HUES64 (cell line): ENCODE measurements at regions not wholly inside any gene's neighbourhood (a gene's known extent, or its start where the extent isn't known, plus 50 kb on each side); places are given as distances from the start of the nearest gene placed in this dataset.

Source experiments
- H3K27ac ChIP-seq: 2 replicates; pipeline ENCODE4 v1.7.0; 2013; ENCODE audit warnings: low read depth, low read length, inconsistent platforms
- H3K27me3 ChIP-seq: 2 replicates; pipeline ENCODE4 v1.6.1; 2013; ENCODE audit warnings: mild to moderate bottlenecking, low read length; ENCODE audit not compliant: insufficient read depth
- H3K36me3 ChIP-seq: 2 replicates; pipeline ENCODE4 v1.6.1; 2013; ENCODE audit warnings: mild to moderate bottlenecking, low read length; ENCODE audit not compliant: insufficient read depth
- H3K4me1 ChIP-seq: 2 replicates; pipeline ENCODE4 v1.6.1; 2013; ENCODE audit warnings: mild to moderate bottlenecking, low read length, moderate library complexity; ENCODE audit not compliant: insufficient read depth
- H3K4me3 ChIP-seq: 2 replicates; pipeline ENCODE4 v1.5.1; 2013; ENCODE audit warnings: mild to moderate bottlenecking, low read length, moderate library complexity
- H3K9ac ChIP-seq: 2 replicates; pipeline ENCODE4 v1.6.1; 2013; ENCODE audit warnings: mild to moderate bottlenecking, low read depth, low read length
- H3K9me3 ChIP-seq: 2 replicates; pipeline ENCODE4 v1.6.1; 2013; ENCODE audit warnings: low read depth, low read length; ENCODE audit not compliant: insufficient read depth
- WGBS: fragments of 150-250, 120-280 bp; methylation state at CpG from one replicate; pipeline ENCODE4 v1.1.7; 2013; ENCODE audit warnings: missing lambda C conversion rate; 5-methylcytosine and 5-hydroxymethylcytosine counted together

DNA sequence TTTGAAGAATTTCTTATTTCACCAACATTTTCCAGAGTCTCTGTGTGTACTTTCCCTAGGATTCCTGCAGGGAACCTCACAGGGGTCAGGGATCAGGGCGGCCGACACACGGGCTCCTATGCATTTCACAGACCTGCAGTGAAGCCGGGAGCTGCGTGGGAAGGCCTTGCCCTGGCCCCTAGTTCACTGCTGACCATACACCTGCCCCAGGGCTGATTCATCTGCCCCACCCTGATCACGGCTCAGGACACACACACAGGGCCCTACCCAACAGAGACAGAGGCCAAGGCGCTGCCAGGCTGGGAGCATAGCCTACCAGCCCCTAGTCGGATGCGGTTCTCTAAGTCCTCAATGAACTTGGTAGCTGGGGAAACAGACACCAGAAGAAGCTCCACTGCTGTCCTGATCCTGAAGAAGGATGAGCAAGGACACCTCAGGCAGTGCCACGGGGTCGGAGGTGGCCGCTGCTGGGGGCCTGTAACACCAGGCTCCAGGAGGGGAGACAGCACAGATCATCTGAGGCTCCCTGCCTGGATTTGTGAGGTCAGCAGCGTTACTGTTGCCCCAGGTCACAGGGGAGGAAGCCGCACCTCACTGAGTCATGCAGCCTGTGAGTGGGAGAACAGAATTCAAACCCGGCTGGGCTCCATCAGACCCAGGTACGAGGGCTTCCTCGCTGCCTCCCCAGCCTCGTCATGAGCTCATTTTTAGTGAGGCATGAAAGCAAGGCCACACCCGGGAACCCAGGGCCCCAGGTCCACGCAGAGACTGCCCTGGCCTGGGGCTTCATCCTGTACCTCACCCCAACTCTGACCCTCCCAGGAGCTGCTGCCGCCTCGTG is 278.8 kb upstream of the PPP2R2D start:
- Histone ChIP-seq H3K4me1 (no peaks in the 10 kb centered on the region), H3K9me3 (no peaks in the 10 kb centered on the region), H3K4me3 (no peak overlapping the region), H3K27me3 (no peaks in the 10 kb centered on the region), H3K36me3 (no peaks in the 10 kb centered on the region), H3K9ac (no peak overlapping the region), H3K27ac (no peak overlapping the region)
- WGBS: 85% methylated on average over 22 of the region's 22 CpGs

DNA sequence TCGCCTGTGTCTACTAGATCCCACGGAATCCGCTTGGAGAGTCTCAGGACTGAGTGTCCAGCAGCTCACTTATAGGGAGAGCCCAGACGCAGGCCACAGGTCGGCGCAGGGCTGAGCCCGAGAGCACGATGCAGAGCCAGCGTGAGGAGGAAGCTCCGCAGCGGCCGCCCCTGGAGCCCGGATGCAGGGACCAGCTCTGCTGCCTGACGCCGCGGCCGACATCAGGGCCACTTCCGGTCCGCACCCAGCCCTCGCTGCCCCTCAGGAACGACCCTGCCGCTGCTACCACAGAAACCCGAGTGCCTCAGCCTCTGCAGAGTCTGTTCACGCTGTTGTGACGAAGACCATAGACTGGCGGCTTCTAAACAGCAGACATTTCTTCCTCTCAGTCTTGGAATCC is 275.8 kb upstream of the PPP2R2D start:
- Histone ChIP-seq H3K27me3 (no peaks in the 10 kb centered on the region), H3K9ac (no peak overlapping the region), H3K4me3 (no peak overlapping the region), H3K36me3 (no peaks in the 10 kb centered on the region), H3K4me1 (no peaks in the 10 kb centered on the region), H3K27ac (no peak overlapping the region), H3K9me3 (0 out of 2 replicates have a peak, but pooled peaks cover 2% of the 10 kb centered on the region)
- 91% methylated on average over 26 of the region's 26 CpGs for WGBS

DNA sequence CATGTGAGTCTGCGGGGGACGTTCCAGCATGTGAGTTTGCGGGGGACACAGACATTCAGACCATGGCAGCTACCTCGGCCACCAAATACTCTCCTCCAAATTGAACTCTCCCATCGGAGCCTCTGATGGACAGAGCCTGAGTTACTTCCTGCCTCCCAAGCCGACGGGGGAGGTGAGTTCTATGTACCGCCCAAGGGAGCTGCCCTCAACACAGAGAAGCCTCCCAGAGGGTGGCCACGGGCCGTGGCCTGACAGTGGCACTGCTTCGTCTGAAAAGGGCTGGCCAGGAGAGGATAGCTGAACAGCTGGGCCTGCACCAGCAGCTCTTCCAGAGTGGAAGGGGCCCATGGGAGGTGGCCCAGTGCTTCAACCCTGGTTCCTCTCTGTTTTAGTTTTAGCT is 274.5 kb upstream of the PPP2R2D start:
- no peak overlapping the region for H3K27ac ChIP-seq
- H3K27me3 ChIP-seq: no peaks in the 10 kb centered on the region
- 84% methylated on average over 11 of the region's 11 CpGs for WGBS
- 0 out of 2 replicates have a peak, but pooled peaks cover 2% of the 10 kb centered on the region for H3K9me3 ChIP-seq
- H3K4me1 ChIP-seq: no peaks in the 10 kb centered on the region
- no peak overlapping the region for H3K4me3 ChIP-seq
- no peaks in the 10 kb centered on the region for H3K36me3 ChIP-seq
- no peak overlapping the region for H3K9ac ChIP-seq

DNA sequence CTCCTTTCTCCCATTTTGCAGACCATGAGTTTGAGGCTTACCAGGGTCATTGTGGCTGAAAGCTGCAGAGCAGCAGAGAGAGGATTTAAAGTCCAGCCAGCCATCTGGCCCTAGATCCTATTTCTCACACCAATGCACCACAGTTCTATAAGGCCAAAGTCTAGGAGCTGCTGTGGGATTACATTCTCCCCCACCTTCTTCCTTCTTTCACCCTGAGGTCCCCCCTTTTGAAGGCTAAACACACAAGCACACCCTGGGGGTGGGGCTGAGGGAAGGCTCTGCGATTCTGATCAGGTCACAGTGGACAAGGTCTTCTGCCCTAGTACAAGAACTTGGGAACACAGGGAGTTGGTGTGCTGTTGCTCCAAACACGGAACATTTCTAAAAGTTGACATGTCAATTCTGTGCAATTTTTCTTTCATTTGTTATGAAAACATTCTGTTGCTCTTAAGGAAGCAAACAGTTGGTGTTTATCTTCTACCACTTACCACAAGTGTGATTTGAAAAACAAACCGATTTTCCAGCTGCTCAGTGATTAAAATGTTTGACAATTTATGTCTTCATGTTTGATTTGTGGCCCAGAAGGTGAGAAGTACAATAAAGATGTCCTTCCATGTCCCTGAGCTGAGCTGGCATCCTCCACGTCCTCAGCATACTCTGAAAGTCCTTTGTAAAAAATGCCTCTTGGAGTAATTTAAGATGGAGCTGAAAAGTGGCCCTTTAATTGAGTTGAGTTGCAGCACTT is 271.6 kb upstream of the PPP2R2D start:
- no peak overlapping the region for H3K9ac ChIP-seq
- H3K4me3 ChIP-seq: no peak overlapping the region
- H3K27ac ChIP-seq: no peak overlapping the region
- no peaks in the 10 kb centered on the region for H3K27me3 ChIP-seq
- H3K9me3 ChIP-seq: 0 out of 2 replicates have a peak, but pooled peaks cover 2% of the 10 kb centered on the region
- 91% methylated on average over 4 of the region's 4 CpGs for WGBS
- no peaks in the 10 kb centered on the region for H3K4me1 ChIP-seq
- no peaks in the 10 kb centered on the region for H3K36me3 ChIP-seq

DNA sequence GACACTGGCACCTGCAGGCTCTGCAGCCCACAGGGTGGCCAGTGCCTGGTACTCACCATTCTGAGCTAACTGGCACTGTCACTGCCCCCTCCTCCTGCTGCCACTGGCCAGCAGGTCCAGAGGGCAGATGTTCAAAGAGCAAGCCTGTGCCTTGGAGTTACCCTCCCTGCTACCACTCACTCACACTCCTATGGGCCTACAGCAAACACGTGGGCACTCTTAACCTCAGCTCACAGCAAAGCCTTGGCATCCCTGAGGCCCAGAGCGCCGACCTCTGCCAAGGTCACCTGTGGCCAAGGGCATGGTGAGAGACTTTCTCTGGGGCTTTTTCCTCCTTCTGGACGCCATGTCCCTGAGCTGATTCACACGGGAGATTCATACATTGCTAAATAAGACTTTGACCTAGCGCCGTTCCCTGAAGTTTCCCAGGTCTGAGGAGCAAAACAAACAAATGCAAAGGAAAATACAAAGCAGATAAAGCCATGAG is 270.0 kb upstream of the PPP2R2D start:
- Histone ChIP-seq H3K9me3 (peaks cover 5% of the 10 kb centered on the region; the same call in 1 of the 2 replicates), H3K36me3 (no peaks in the 10 kb centered on the region), H3K4me1 (no peaks in the 10 kb centered on the region), H3K27ac (no peak overlapping the region), H3K27me3 (no peaks in the 10 kb centered on the region), H3K4me3 (no peak overlapping the region), H3K9ac (no peak overlapping the region)
- 92% methylated on average over 7 of the region's 7 CpGs for WGBS

DNA sequence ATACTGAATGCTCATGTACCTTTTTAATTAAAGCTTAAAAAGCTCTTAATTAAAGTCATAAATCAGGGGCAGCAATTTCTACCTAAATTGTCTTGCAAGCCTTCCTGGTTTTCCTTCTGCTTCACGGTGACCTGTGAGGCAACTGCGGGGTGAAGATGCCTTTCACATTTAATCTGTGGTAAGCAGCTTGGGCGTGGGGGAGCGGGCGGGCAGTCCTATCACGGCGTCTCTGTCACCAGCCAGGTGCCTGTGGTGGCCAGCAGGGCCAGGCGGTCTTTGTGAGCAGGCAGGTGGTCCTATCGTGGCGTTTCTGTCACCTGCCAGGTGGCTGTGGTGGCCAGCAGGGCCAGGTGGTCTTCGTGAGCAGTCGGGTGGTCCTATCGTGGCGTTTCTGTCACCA is 269.2 kb upstream of the PPP2R2D start:
- Histone ChIP-seq H3K9ac (no peak overlapping the region), H3K27ac (no peak overlapping the region), H3K36me3 (no peaks in the 10 kb centered on the region), H3K4me3 (no peak overlapping the region), H3K4me1 (no peaks in the 10 kb centered on the region), H3K9me3 (peaks cover 5% of the 10 kb centered on the region; the same call in 1 of the 2 replicates), H3K27me3 (no peaks in the 10 kb centered on the region)
- 94% methylated on average over 14 of the region's 14 CpGs for WGBS

DNA sequence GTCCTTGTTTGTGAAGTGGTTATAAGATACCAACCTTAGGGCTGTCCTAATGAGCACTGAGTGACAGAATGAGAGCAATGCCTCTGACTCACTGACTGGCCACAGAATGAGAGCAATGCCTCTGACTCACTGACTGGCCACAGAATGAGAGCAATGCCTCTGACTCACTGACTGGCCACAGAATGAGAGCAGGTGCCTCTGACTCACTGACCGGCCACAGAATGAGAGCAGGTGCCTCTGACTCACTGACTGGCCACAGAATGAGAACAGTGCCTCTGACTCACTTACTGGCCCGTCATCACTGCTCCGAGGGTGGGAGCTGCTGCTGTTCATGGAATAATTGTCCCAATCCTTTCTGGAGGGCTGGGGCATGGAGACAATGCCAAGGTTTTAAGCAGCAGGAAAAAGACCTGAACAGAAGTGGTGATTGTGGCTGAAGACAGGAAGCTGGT is 265.2 kb upstream of the PPP2R2D start:
- no peaks in the 10 kb centered on the region for H3K36me3 ChIP-seq
- no peaks in the 10 kb centered on the region for H3K4me1 ChIP-seq
- H3K9ac ChIP-seq: no peak overlapping the region
- 84% methylated on average over 3 of the region's 3 CpGs for WGBS
- no peak overlapping the region for H3K27ac ChIP-seq
- no peaks in the 10 kb centered on the region for H3K27me3 ChIP-seq
- no peak overlapping the region for H3K4me3 ChIP-seq
- peaks cover 3% of the 10 kb centered on the region; the same call in 1 of the 2 replicates for H3K9me3 ChIP-seq

DNA sequence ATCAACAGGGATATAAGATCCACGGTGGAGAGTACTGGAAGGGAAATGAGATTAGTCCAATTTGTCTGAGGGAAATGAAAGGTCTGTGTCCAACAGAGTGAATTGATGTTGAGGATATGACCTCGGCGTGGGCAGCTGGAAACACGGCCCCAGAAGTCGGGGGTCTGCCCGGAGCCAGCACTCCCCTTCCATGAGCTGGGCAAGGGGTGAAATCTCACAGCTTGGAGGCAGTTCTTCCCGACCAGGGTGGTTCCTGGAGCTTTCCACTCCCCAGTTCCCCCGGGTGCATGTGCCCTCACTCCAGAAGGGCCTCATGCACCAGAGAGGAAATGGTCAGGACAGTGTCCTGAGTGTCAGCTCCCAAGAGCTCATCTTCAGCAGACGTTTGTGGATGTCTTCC is 264.7 kb upstream of the PPP2R2D start:
- Histone ChIP-seq H3K36me3 (no peaks in the 10 kb centered on the region), H3K27ac (no peak overlapping the region), H3K9me3 (peaks cover 3% of the 10 kb centered on the region; the same call in 1 of the 2 replicates), H3K4me3 (no peak overlapping the region), H3K27me3 (no peaks in the 10 kb centered on the region), H3K4me1 (no peaks in the 10 kb centered on the region), H3K9ac (no peak overlapping the region)
- 92% methylated on average over 9 of the region's 9 CpGs for WGBS

DNA sequence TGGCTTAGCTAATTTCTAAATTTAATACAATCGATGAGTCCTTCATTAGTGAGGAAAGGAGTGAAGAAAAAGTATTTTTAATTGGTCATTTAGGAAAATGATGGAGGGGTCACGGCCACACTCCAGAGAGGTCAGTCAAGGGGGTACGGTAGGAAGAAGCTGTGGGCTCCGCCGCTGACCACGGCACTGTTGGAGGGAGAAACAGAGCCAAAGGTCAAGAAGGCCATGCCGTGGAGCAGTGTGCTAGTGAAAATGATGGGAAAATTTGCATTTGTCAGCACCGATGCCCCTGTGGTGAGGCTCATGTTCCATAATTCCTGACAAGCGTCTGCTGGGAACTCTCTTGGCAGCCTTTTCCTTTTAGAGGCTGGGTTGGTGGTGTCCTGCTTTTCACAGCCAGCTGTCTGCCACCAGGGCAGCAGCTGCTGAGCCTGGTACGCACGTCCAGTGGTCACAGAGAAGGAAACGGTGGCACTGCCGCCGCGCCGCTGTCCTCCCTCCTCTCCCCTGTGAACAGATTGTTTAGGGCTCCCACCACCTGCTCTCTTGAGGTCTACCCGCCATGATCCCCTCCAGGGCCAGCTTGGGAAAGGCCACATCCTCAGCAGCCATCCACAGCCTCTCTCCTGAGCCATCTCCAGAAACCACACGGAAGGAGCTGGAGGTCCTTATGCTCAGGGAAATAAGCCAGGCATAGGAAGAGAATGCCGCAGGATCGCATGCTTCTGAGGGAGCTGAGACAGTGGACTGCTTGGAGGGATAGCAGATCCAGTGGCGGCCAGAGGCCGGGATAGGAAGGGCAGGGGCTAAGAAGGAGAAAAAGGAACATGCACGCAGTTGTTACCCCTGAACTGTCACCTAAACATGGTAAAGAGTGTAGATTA is 263.7 kb upstream of the PPP2R2D start:
- Histone ChIP-seq H3K36me3 (no peaks in the 10 kb centered on the region), H3K9ac (no peak overlapping the region), H3K27ac (no peak overlapping the region), H3K9me3 (peaks cover 3% of the 10 kb centered on the region; the same call in 1 of the 2 replicates), H3K27me3 (no peaks in the 10 kb centered on the region), H3K4me3 (no peak overlapping the region), H3K4me1 (no peaks in the 10 kb centered on the region)
- 92% methylated on average over 23 of the region's 23 CpGs for WGBS

DNA sequence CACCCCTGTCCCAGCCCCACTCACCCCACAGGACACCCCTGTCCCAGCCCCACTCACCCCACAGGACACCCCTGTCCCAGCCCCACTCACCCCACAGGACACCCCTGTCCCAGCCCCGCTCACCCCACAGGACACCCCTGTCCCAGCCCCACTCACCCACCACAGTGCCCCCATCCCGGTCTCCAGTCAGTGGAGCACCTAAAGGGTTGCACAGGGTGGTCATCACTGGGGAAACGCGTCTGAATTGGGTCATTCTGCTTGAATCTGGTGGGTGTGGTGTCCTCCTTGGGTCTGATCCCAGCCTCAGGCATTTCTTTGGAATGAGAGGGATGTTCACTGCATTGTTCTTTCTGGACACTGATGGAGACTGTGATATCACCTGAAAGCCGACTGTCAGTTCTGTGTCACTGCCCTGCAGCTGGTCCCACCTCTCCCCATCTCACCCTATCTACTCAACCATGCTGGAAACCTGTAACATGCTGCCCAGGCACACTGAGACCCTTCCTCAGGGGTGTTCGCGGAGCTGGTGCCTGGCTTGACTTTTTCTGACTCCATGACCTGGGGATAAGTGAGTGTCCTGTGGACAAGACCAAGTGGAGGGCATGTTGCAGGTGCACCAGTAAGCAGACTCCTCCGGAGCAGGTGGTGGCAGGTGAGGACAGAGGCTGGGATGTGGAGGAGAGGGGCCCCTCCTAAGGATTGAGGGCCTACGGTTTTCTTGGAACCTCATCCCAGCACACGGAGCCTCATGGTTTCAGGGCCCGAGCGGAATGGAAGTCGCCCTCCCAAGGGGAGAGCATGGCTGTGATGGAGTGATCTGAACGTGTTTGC is 262.5 kb upstream of the PPP2R2D start:
- no peak overlapping the region for H3K4me3 ChIP-seq
- no peaks in the 10 kb centered on the region for H3K27me3 ChIP-seq
- H3K36me3 ChIP-seq: no peaks in the 10 kb centered on the region
- H3K9me3 ChIP-seq: peaks cover 3% of the 10 kb centered on the region; the same call in 1 of the 2 replicates
- no peaks in the 10 kb centered on the region for H3K4me1 ChIP-seq
- H3K9ac ChIP-seq: no peak overlapping the region
- 93% methylated on average over 14 of the region's 14 CpGs for WGBS
- H3K27ac ChIP-seq: no peak overlapping the region
